ENCODE measurements at regions not wholly inside any gene's neighbourhood (a gene's known extent, or its start where the extent isn't known, plus 50 kb on each side); places are given as distances from the start of the nearest gene placed in this dataset.

DNA sequence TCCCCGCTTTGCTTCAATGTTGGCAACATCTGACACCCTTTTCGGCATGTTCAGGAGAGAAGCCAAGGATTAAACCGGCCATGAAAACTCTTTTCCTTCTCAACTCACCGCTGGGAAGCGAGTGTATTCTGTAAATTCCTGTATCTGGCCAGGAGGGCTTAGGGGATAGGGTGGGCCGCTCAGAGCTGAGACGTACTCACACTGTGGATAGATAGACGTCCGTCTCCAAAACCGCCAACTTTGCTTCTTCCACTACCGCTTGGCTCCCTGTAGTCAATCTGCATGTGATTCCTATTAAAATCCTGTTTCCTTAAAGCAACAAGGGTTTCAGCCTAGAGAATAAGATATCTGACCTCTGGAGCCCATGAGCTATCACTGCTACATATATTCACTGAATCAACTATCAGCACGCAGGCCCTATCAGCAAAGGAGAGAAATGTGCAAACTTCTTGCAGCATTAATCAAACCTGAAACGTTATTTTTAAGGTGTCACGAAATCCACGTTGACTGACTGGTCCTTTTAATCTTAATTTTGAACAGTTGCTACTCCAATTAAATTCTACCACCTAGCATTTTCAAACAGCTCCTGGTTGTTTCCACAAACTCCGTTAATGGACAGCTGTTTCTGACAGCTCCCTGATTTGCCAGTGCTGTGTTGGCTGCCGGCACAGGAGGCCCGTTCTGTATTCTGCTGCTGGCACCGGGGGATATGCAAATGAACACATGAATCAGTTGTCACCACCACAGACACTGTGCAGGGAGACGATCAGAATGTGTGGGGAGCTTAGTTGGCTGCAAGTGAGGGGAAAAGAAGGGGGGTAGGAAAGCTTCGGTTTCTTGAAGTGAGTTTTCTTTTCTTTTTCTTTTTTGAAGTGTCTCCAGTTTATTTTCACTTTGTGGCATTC, 438.9 kb upstream of the ARRDC4 start:
- DNase-seq = no peak

- no peak for DNase-seq
These were observed 438.2 kb upstream of the ARRDC4 start for GRCh38 chr15:97522347-97522746.

DNA sequence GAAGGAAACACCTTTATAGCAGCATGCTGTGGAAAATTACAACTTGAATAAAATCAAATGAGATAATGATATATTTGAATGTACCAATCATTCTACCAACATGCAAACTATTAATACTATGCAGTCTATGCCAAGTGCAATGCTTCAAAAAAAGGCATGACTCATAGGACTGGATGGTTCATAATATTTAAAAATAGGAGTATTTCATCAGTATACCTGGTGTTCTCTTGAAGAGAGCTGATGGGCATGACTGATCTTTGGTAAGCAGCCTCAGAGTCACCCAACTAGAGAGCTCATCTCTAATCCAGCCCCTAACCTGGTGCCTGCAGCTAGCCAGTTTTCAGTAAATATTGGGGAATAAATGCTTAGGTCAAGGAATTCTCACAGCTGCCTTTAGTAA, 434.7 kb upstream of the ARRDC4 start:
- no peak for DNase-seq

DNA sequence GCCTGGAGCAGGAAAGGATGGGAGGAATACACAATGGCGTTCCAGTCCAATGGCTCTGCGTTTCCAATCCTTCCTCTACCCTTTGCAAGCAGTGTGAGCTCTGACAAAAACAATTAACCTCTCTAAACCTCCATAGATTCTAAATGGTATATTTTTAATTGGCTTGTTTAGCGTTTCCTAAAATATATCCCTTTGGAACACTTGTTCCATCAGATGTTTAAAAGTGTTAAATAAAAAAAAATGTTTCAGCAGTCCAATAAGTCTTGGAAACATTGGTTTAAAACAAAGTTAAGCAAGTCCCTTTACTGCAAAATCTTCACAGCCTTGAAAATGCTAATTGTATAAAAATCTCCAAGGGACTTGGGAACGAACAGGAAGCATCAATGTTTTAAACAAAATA, 432.3 kb upstream of the ARRDC4 start:
- no peak for DNase-seq

GRCh38 chr15:97545799-97546198, 414.7 kb upstream of the ARRDC4 start:
- DNase-seq = no peak

DNA sequence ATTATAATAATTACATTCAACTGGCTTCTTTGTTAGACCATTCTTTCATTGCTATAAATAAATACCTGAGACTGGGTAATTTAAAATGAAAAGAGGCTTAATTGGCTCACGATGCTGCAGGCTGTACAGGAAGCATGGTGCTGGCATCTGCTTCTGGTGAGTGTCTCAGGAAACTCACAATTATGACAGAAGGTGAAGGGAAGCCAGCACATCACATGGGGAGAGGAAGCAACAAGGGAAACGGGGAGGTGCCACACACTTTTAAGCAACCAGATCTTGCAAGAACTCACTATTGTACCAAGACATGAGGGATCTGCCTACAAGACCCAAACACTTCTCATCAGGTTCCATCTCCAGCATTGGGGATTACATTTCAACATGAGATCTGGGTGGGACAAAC, 413.1 kb upstream of the ARRDC4 start:
- peak in 1 of 2 experiments; percentile 22 for DNase-seq

GRCh38 chr15:97561529-97561928, 399.0 kb upstream of the ARRDC4 start:
- no peak for DNase-seq

- DNase-seq = no peak
These were observed 397.0 kb upstream of the ARRDC4 start for GRCh38 chr15:97563516-97563915.

DNA sequence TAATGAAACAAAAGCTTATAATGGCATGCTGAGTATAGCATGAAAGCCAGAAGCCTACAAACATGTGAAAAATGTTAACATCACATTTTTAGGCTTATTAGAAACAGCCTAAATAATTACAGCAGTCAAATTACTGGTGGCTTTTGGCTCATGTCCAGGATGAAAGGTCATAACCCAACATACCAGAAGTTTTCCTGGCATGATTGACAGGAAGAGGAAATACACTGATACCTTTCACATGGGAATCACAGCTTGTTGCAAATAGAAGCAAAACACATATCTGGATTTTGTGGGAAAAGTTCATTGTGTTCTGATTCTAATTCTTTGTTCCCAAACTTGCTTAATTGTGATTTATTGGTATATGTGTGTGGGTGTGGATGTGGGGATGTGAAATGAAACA, 393.5 kb upstream of the ARRDC4 start:
- DNase-seq = no peak

DNA sequence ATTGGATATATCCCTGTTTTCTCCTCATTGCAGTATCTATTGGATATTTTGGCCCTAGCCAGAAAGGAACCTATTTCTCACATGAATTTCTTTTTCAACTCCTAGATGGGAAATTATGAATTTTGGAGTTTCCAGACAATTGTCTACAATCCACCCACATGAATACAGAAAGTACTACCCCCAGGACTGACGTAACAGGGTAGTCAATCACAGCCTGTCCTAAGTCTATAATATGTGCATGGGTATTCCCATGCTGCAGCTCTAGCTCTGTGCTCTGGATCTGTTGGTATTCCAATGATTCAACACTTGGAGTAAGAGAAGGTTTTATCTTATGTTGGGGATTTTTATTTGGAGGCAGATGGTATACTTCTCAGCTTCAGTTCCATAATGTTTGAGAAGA, 393.1 kb upstream of the ARRDC4 start:
- no peak for DNase-seq

DNA sequence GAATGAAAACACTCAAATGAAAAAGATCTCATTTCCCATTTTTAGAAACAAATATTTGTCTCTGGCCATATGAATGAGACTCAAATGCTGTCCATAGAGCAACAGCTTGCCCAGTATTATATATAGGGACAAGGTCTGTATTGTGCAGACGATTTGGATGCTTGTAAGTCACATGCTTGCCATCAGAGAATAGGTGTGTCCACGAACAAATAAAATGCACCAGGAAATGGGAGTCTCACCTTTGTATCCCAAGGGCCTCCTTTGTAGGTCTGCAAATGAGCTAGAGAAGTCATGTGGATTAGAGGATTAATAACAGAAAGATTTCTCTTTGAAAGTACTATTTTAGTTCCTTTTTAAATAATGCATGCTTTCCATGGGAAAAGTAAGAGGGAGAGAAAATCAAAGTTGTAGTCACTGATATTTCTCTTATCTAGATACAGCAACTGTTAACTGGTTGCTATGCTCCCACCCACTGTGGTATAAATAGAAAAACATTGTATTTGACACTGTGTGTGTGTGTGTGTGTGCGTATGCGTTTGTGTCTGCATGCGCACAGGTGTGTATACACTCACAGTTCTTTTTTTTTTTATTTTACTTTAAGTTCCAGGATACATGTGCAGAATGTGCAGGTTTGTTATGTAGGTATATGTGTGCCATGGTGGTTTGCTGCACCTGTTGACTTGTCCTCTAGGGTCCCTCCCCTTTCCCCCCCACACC, 383.4 kb upstream of the ARRDC4 start:
- no peak for DNase-seq

DNA sequence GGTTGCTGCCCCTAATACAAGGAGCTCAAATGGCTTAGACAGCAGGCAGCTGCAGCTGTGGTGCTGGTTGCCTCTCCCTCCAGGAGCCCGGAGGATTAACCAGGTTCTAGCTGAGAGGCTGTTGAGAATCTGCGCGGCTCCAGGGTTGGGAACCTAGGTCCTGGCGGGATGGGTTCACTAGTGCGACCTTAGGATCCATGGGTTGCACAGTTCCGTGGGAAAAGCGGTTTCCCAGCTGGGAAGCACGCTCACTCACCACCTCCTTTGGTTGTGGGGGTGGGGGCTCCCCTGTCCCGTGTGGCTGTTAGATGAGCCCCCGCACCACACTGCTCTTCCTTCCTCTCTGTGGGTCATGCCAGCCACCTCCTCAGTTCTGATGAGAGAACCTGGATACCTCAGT, 375.1 kb upstream of the ARRDC4 start:
- DNase-seq = no peak

- no peak for DNase-seq
These were observed 367.7 kb upstream of the ARRDC4 start for GRCh38 chr15:97592778-97593177.

GRCh38 chr15:97597801-97598200, 362.7 kb upstream of the ARRDC4 start:
- no peak for DNase-seq

DNA sequence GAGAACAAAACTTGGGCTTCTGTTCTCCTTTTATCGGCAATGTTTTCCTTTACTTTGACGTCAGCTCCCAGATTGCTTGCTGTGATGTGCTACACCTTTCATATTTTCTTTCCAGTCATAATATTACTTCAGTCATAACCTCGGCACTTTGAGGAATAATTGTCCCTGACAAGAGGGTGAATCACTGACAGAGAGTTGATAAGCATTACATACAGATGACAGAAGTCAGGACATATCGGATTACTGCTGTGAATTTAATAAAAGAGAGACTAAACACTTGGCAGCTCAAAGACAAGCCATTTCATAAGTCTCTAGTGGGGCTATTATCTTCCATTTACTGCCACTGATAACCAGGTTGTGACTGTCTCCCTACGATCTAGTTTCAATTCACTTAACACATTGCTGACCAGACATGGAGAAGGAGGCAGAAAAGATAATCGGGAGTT, 362.1 kb upstream of the ARRDC4 start:
- peak in 1 of 2 experiments; percentile 15 for DNase-seq

- DNase-seq = no peak
These were observed 360.3 kb upstream of the ARRDC4 start for GRCh38 chr15:97600190-97600589.

GRCh38 chr15:97604677-97605076, 355.8 kb upstream of the ARRDC4 start:
- no peak for DNase-seq

- DNase-seq = no peak
These were observed 345.4 kb upstream of the ARRDC4 start for GRCh38 chr15:97615114-97615513.

DNA sequence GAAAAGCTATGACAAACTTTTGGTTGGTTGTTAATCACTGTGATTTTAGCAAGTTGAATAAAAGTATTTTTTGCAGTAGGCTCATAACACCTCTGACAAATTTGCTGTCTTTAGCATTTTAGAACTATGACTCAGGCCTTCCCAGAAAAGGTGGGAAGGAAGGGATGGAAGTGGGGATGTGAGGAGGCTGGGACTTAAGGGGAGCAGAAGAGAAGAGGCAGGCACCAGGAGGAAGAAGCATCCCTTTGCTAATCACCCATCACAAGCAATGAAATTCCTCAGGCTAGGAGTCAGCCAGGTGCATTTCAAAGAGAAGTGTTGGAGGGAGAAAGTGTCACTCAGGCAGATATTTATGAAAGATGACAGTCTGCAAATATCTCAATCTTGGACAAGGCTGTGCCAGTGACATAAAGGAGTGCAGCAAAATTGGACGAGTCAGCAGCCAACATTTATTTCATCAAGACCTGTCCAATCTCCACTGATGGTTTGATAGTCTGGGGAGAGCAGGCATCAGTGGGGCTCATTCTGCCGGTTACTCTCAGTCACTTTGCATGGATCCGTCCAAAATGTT, 337.3 kb upstream of the ARRDC4 start:
- DNase-seq = no peak

- DNase-seq = no peak
These were observed 332.9 kb upstream of the ARRDC4 start for GRCh38 chr15:97627634-97628033.

DNA sequence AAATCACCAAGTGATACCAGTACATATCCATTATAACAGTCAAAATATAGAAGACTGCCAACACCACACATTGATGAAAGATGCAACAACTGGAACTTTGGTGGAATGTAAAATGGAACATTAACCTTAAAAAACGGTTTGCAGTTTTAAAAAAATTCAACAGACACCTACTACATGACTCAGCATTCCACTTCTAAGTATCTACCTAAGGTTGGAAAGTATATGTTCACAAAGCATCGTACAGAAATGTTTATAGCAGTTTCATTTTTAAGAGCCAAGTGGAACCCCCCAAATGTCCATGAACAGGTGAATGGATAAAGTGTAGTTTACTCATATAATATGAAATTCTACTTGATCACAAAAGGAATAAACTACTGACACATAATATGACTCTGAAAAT, 314.7 kb upstream of the ARRDC4 start:
- no peak for DNase-seq

GRCh38 chr15:97648728-97649127, 311.8 kb upstream of the ARRDC4 start:
- no peak for DNase-seq

DNA sequence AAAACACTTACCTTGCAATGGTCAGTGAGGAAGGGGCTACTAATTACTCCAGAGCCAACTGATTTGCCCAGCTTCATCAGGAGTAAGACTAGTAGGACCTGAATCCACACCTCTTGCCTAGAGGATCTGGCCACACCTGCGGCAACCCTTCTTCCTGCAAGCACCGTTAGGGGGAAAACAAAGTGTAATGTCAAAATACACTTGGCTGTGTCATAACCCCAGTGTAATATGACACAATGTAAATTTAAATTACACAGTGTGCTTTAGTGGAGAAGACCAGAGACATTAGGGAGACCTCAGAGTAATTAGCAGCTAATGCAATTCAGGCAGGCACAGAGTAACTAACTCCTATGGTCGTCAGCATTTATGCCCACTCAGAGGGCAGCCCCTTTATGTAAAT, 308.5 kb upstream of the ARRDC4 start:
- DNase-seq = peak; percentile 70 to 91

- peak; percentile 75 to 88 for DNase-seq
These were observed 307.8 kb upstream of the ARRDC4 start for GRCh38 chr15:97652700-97653167.

Measured in NCI-H2081 (cell line).